WI38 (cell line): ENCODE measurements at regions not wholly inside any gene's neighbourhood (a gene's known extent, or its start where the extent isn't known, plus 50 kb on each side); places are given as distances from the start of the nearest gene placed in this dataset.

Experiments used
- H3K4me3 ChIP-seq: 2 replicates; pipeline ENCODE4 v1.5.1; 2011; ENCODE audit warnings: low read depth, mild to moderate bottlenecking, control low read depth, low read length
- CTCF ChIP-seq: IDR thresholded peaks from 2 replicates; pipeline ENCODE4 v1.5.1; 2012; ENCODE audit warnings: low read depth, mild to moderate bottlenecking, control low read depth, low read length

- H3K4me3 ChIP-seq: no peak overlapping the region
- no peak for TF ChIP-seq CTCF
These were observed 153.4 kb downstream of the SEC61B start for GRCh38 chr9:99375481-99375880.

- TF ChIP-seq CTCF: no peak
- H3K4me3 ChIP-seq: no peak overlapping the region
These were observed 156.0 kb downstream of the SEC61B start for GRCh38 chr9:99377790-99378775.

GRCh38 chr9:99383536-99383935, 161.5 kb downstream of the SEC61B start:
- no peak overlapping the region for H3K4me3 ChIP-seq
- TF ChIP-seq CTCF: no peak

- no peak overlapping the region for H3K4me3 ChIP-seq
- no peak for TF ChIP-seq CTCF
These were observed 163.1 kb downstream of the SEC61B start for GRCh38 chr9:99385215-99385614.

- no peak for TF ChIP-seq CTCF
These were observed 163.8 kb downstream of the SEC61B start for GRCh38 chr9:99385814-99386279.

GRCh38 chr9:99387431-99387830, 165.3 kb downstream of the SEC61B start:
- no peak overlapping the region for H3K4me3 ChIP-seq
- no peak for TF ChIP-seq CTCF

More at GRCh38 chr9:99385814-99386279, 163.8 kb downstream of the SEC61B start:
- H3K4me3 ChIP-seq: no peak overlapping the region
